ENCODE measurements at regions not wholly inside any gene's neighbourhood (a gene's known extent, or its start where the extent isn't known, plus 50 kb on each side); places are given as distances from the start of the nearest gene placed in this dataset.

DNA sequence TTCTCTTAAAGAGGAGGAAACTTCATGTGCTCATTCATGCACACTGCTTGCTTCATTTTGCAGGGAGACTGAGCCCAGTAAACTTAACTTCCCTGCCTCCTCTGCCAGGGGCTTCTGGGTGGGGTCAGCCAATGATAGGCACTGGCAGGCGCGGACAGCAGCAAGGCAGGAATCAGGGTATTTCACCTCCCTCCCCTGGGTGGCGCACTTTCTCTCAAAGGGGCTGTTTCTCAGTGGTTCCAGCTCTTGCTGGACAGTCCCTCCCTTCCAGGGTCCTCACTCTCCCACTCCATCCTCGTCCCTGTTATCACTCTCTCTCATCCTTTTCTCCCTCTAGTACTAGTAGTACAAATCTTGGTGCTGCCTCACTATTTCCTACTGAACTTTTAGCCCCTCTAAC, 320.5 kb upstream of the ZNF521 start:
- TF ChIP-seq, protein P1, sequence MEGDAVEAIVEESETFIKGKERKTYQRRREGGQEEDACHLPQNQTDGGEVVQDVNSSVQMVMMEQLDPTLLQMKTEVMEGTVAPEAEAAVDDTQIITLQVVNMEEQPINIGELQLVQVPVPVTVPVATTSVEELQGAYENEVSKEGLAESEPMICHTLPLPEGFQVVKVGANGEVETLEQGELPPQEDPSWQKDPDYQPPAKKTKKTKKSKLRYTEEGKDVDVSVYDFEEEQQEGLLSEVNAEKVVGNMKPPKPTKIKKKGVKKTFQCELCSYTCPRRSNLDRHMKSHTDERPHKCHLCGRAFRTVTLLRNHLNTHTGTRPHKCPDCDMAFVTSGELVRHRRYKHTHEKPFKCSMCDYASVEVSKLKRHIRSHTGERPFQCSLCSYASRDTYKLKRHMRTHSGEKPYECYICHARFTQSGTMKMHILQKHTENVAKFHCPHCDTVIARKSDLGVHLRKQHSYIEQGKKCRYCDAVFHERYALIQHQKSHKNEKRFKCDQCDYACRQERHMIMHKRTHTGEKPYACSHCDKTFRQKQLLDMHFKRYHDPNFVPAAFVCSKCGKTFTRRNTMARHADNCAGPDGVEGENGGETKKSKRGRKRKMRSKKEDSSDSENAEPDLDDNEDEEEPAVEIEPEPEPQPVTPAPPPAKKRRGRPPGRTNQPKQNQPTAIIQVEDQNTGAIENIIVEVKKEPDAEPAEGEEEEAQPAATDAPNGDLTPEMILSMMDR (conservative IDR thresholded peaks at IDR 0.05 in 1 of 2, IDR thresholded peaks at IDR 0.05 in 1 of 2; ENCODE audit: low read depth in 1 of 2, low read length in 2 of 2) = no peak
- no peak for TF ChIP-seq EZH2 (IDR thresholded peaks at IDR 0.05; ENCODE audit: low read length, missing control alignments)
